SU-DHL-6 (cell line): ENCODE measurements at regions not wholly inside any gene's neighbourhood (a gene's known extent, or its start where the extent isn't known, plus 50 kb on each side); places are given as distances from the start of the nearest gene placed in this dataset.

Experiments used
- H2AFZ ChIP-seq: fragments of 200-600 bp; sonication (generic); 2 replicates; pipeline ENCODE4 v1.6.1; 2014; ENCODE audit warnings: low read depth, mild to moderate bottlenecking, moderate library complexity, mixed read lengths, antibody characterized with exemption, low read length; ENCODE audit not compliant: severe bottlenecking
- H3F3A ChIP-seq: fragments of 200-600 bp; shearing (Covaris generic); 2 replicates; pipeline ENCODE4 v1.6.0; 2016; ENCODE audit warnings: antibody characterized with exemption, mild to moderate bottlenecking; ENCODE audit not compliant: insufficient read depth
- H3K27ac ChIP-seq: fragments of 200-600 bp; sonication (generic); 2 replicates; pipeline ENCODE4 v1.5.1; 2016; ENCODE audit warnings: low read depth, mild to moderate bottlenecking, low read length, moderate library complexity, mixed read lengths
- H3K27me3 ChIP-seq: fragments of 200-600 bp; sonication (generic), shearing (Covaris generic); 2 replicates; pipeline ENCODE4 v1.6.0; 2014; ENCODE audit warnings: mild to moderate bottlenecking, low read length
- H3K36me3 ChIP-seq: fragments of 200-600 bp; sonication (generic); 2 replicates; pipeline ENCODE4 v1.6.1; 2014; ENCODE audit warnings: mild to moderate bottlenecking, low read length, mixed read lengths
- H3K4me2 ChIP-seq: fragments of 300-600, 200-600 bp; shearing (Covaris generic), sonication (generic); 2 replicates; pipeline ENCODE4 v1.6.0; 2014; ENCODE audit warnings: low read length, low read depth, mild to moderate bottlenecking; ENCODE audit not compliant: poor library complexity, severe bottlenecking
- H3K4me3 ChIP-seq: fragments of 200-600 bp; sonication (generic); 2 replicates; pipeline ENCODE4 v1.5.1; 2014; ENCODE audit warnings: antibody characterized with exemption, low read length, mild to moderate bottlenecking, mixed read lengths; ENCODE audit not compliant: insufficient read depth, poor library complexity, severe bottlenecking
- H3K79me2 ChIP-seq: fragments of 200-600 bp; sonication (generic); 2 replicates; pipeline ENCODE4 v1.6.1; 2014; ENCODE audit warnings: mild to moderate bottlenecking, low read length, moderate library complexity; ENCODE audit not compliant: insufficient read depth
- H3K9ac ChIP-seq: fragments of 200-600 bp; sonication (generic); 2 replicates; pipeline ENCODE4 v1.7.0; 2014; ENCODE audit warnings: mild to moderate bottlenecking, low read length
- H3K9me2 ChIP-seq: fragments of 200-600 bp; sonication (generic); replicated peaks from 2 replicates; pipeline ENCODE4 v1.6.1; 2014; ENCODE audit warnings: low read length; ENCODE audit not compliant: insufficient read depth
- H3K9me3 ChIP-seq: fragments of 200-600 bp; sonication (generic); 2 replicates; pipeline ENCODE4 v1.6.1; 2014; ENCODE audit warnings: low read length, mixed read lengths; ENCODE audit not compliant: insufficient read depth
- H4K20me1 ChIP-seq: fragments of 200-600 bp; sonication (generic); 2 replicates; pipeline ENCODE4 v1.6.1; 2014; ENCODE audit warnings: low read depth, mild to moderate bottlenecking, antibody characterized with exemption, low read length, moderate library complexity, mixed read lengths
- EZH2phosphoT487 ChIP-seq: fragments of 200-600 bp; sonication (generic), shearing (Covaris generic); conservative IDR thresholded peaks from 2 replicates; pipeline ENCODE4 v1.6.1; 2018; ENCODE audit warnings: mild to moderate bottlenecking, antibody characterized with exemption, low read length, moderate library complexity, mixed read lengths
- TF ChIP-seq, protein P1 (sequence below): fragments of 200-600 bp; sonication (generic); IDR thresholded peaks from one replicate; pipeline ENCODE4 v1.5.1; 2017; ENCODE audit warnings: antibody characterized with exemption, mild to moderate bottlenecking, low read length, moderate library complexity; ENCODE audit not compliant: insufficient read depth, poor library complexity, severe bottlenecking

DNA sequence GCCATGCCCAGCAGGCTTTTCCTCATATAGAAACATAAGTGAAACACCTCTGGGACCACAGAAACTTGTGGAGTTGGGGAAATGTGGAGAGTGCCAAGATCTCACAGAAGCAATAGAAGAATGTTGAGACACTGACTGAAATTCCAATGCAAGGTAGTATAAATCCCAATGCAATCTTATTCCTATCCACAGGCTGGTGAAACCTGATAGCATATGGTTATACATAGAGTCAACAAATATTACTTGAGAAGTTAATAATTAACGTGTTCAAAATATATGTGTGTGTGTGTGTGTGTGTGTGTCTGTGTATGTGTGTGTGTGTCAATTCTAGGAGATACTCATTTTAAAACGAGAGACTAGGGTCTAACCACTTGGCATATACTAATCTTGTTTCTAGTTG lies 776.8 kb upstream of the ACVR2A start:
- Histone ChIP-seq H3K79me2 (no peaks in the 10 kb centered on the region), H3F3A (no peaks in the 10 kb centered on the region), H3K27me3 (no peaks in the 10 kb centered on the region), H2AFZ (no peak overlapping the region), H3K27ac (no peak overlapping the region), H3K4me3 (no peak overlapping the region), H3K9ac (no peak overlapping the region), H4K20me1 (no peaks in the 10 kb centered on the region), H3K4me2 (no peak overlapping the region), H3K9me3 (no peaks in the 10 kb centered on the region), H3K36me3 (no peaks in the 10 kb centered on the region), H3K9me2 (no peaks in the 10 kb centered on the region)
- TF ChIP-seq, protein P1, sequence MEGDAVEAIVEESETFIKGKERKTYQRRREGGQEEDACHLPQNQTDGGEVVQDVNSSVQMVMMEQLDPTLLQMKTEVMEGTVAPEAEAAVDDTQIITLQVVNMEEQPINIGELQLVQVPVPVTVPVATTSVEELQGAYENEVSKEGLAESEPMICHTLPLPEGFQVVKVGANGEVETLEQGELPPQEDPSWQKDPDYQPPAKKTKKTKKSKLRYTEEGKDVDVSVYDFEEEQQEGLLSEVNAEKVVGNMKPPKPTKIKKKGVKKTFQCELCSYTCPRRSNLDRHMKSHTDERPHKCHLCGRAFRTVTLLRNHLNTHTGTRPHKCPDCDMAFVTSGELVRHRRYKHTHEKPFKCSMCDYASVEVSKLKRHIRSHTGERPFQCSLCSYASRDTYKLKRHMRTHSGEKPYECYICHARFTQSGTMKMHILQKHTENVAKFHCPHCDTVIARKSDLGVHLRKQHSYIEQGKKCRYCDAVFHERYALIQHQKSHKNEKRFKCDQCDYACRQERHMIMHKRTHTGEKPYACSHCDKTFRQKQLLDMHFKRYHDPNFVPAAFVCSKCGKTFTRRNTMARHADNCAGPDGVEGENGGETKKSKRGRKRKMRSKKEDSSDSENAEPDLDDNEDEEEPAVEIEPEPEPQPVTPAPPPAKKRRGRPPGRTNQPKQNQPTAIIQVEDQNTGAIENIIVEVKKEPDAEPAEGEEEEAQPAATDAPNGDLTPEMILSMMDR, result no peak
- TF ChIP-seq EZH2phosphoT487, result no peak

DNA sequence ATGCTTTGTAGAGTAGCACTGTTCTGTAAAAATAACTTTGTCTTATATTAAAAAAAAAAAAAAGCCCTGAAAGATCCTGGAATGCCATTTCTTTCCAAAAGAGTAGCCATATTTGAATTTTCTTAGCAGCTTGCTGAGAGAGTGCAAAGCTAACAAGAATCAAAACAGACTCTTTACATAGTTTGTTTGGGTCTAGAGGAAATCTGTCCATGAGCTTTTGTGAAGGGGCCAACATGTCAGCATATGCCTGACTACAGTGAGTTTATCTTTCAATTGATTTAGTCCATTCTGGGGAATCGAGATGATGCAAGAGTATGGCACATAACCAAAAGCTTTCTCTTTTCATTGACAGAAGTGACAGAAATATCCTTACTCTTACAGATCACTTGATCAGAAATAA lies 777.7 kb upstream of the ACVR2A start:
- H3K4me2 ChIP-seq, result no peak overlapping the region
- no peaks in the 10 kb centered on the region for H3K36me3 ChIP-seq
- no peaks in the 10 kb centered on the region for H3K9me2 ChIP-seq
- no peaks in the 10 kb centered on the region for H3F3A ChIP-seq
- no peaks in the 10 kb centered on the region for H3K79me2 ChIP-seq
- TF ChIP-seq EZH2phosphoT487, result no peak
- TF ChIP-seq, protein P1, result no peak
- H3K4me3 ChIP-seq, result no peak overlapping the region
- no peaks in the 10 kb centered on the region for H3K9me3 ChIP-seq
- H3K27ac ChIP-seq, result no peak overlapping the region
- H2AFZ ChIP-seq, result no peak overlapping the region
- H3K27me3 ChIP-seq, result no peaks in the 10 kb centered on the region
- no peak overlapping the region for H3K9ac ChIP-seq
- H4K20me1 ChIP-seq, result no peaks in the 10 kb centered on the region

DNA sequence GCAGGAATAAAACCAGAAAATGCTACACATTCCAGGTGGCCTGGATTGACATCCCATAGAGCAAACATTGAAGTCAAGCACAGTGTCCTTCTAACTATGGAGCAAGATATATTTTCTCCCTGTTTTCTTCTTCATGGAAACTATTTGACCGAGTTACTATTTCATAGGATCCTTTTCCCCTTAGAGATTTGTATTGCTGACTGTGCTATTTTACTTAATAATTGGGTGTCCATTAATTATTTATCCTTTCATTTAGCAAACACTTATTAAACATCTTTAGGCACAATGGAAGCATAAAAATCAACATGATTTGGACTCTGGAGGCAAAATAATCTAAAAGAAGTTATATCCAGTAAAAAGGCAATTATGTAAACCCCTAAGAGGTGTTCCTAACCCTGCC lies 782.8 kb upstream of the ACVR2A start:
- Histone ChIP-seq H3K9ac (no peak overlapping the region), H3K27me3 (no peaks in the 10 kb centered on the region), H3K4me3 (no peak overlapping the region), H3K27ac (no peak overlapping the region), H3K79me2 (no peaks in the 10 kb centered on the region), H4K20me1 (no peaks in the 10 kb centered on the region), H3K4me2 (no peak overlapping the region), H2AFZ (no peak overlapping the region), H3K9me2 (no peaks in the 10 kb centered on the region), H3K36me3 (no peaks in the 10 kb centered on the region), H3F3A (no peaks in the 10 kb centered on the region), H3K9me3 (no peaks in the 10 kb centered on the region)
- TF ChIP-seq, protein P1, result no peak
- no peak for TF ChIP-seq EZH2phosphoT487
